Stimulated activated CD4-positive, alpha-beta T cell treated with anti-CD3 and anti-CD28 coated beads, Interleukin-4, amount 100 ng/mL, for 24 hours (primary cell): ENCODE measurements at regions not wholly inside any gene's neighbourhood (a gene's known extent, or its start where the extent isn't known, plus 50 kb on each side); places are given as distances from the start of the nearest gene placed in this dataset.
"Not testable (repeated sequence)": the region's sequence is repeated elsewhere in the genome, so short reads cannot be mapped to it uniquely, and the experiment has no call there.

Experiments
- DNase-seq: peaks from one replicate; pipeline ENCODE4 v3.0.0-alpha.2; 2020

- no peak for DNase-seq
Measured at GRCh38 chr16:86844695-86845094, 266.3 kb downstream of the FOXL1 start.

- no peak for DNase-seq
Measured at GRCh38 chr16:86846136-86846535, 267.8 kb downstream of the FOXL1 start.

GRCh38 chr16:86848821-86849220, 270.5 kb downstream of the FOXL1 start:
- no peak for DNase-seq

GRCh38 chr16:86850670-86851069, 272.3 kb downstream of the FOXL1 start:
- no peak for DNase-seq

- no peak for DNase-seq
Measured at GRCh38 chr16:86852135-86852534, 273.8 kb downstream of the FOXL1 start.

- no peak for DNase-seq
Measured at GRCh38 chr16:86854058-86854621, 275.8 kb downstream of the FOXL1 start.

- DNase-seq, result no peak
Measured at GRCh38 chr16:86854626-86855294, 276.4 kb downstream of the FOXL1 start.

- no peak for DNase-seq
Measured at GRCh38 chr16:86856946-86857586, 278.7 kb downstream of the FOXL1 start.

- DNase-seq, result no peak
Measured at GRCh38 chr16:86857807-86858206, 279.5 kb downstream of the FOXL1 start.

GRCh38 chr16:86858501-86858900, 280.2 kb downstream of the FOXL1 start:
- DNase-seq, result no peak

- not testable (repeated sequence) for DNase-seq
Measured at GRCh38 chr16:86861270-86861858, 283.0 kb downstream of the FOXL1 start.

GRCh38 chr16:86862595-86863280, 284.4 kb downstream of the FOXL1 start:
- no peak for DNase-seq

GRCh38 chr16:86863609-86864008, 285.3 kb downstream of the FOXL1 start:
- no peak for DNase-seq

GRCh38 chr16:86864586-86864985, 286.2 kb downstream of the FOXL1 start:
- DNase-seq, result no peak

GRCh38 chr16:86865851-86866662, 287.7 kb downstream of the FOXL1 start:
- DNase-seq, result no peak

- DNase-seq, result no peak
Measured at GRCh38 chr16:86866986-86867722, 288.8 kb downstream of the FOXL1 start.

- DNase-seq, result no peak
Measured at GRCh38 chr16:86868070-86868469, 289.7 kb downstream of the FOXL1 start.

- DNase-seq, result no peak
Measured at GRCh38 chr16:86868786-86869185, 290.4 kb downstream of the FOXL1 start.

GRCh38 chr16:86869288-86870022, 291.1 kb downstream of the FOXL1 start:
- no peak for DNase-seq

GRCh38 chr16:86870380-86870779, 292.0 kb downstream of the FOXL1 start:
- DNase-seq, result no peak

GRCh38 chr16:86872131-86872530, 293.8 kb downstream of the FOXL1 start:
- no peak for DNase-seq
